Mesothelial cell of epicardium (in vitro differentiated cells): ENCODE measurements at regions not wholly inside any gene's neighbourhood (a gene's known extent, or its start where the extent isn't known, plus 50 kb on each side); places are given as distances from the start of the nearest gene placed in this dataset.

ENCODE experiments used
- DNase-seq, 2 experiments: peaks; one replicate each; pipeline ENCODE4 v3.0.0; 2021; ENCODE audit warnings: low spot score in 2 of 2; ENCODE audit not compliant: unreplicated experiment in 2 of 2
- H3K27ac Mint-ChIP-seq: 2 replicates; pipeline ENCODE4 v1.8.0; 2021; ENCODE audit warnings: mixed read lengths
- H3K27me3 Mint-ChIP-seq: 2 replicates; pipeline ENCODE4 v1.8.0; 2021; ENCODE audit warnings: low read depth, mixed read lengths
- H3K36me3 Mint-ChIP-seq: 2 replicates; pipeline ENCODE4 v1.8.0; 2021; ENCODE audit warnings: mixed read lengths
- H3K4me1 Mint-ChIP-seq: 2 replicates; pipeline ENCODE4 v1.8.0; 2021; ENCODE audit warnings: mixed read lengths
- H3K4me3 Mint-ChIP-seq: 2 replicates; pipeline ENCODE4 v1.8.0; 2021; ENCODE audit warnings: mild to moderate bottlenecking, moderate library complexity, mixed read lengths
- H3K9me3 Mint-ChIP-seq: 2 replicates; pipeline ENCODE4 v1.8.0; 2021; ENCODE audit warnings: mixed read lengths
- TF ChIP-seq, protein P1 (sequence below): fragments of 200-600 bp; sonication (generic); IDR thresholded peaks from one replicate; pipeline ENCODE4 v1.5.0; 2021; ENCODE audit warnings: antibody characterized with exemption; ENCODE audit not compliant: unreplicated experiment

GRCh38 chr22:48907591-48907990 lies 920.1 kb downstream of the BRD1 start:
- TF ChIP-seq, protein P1, sequence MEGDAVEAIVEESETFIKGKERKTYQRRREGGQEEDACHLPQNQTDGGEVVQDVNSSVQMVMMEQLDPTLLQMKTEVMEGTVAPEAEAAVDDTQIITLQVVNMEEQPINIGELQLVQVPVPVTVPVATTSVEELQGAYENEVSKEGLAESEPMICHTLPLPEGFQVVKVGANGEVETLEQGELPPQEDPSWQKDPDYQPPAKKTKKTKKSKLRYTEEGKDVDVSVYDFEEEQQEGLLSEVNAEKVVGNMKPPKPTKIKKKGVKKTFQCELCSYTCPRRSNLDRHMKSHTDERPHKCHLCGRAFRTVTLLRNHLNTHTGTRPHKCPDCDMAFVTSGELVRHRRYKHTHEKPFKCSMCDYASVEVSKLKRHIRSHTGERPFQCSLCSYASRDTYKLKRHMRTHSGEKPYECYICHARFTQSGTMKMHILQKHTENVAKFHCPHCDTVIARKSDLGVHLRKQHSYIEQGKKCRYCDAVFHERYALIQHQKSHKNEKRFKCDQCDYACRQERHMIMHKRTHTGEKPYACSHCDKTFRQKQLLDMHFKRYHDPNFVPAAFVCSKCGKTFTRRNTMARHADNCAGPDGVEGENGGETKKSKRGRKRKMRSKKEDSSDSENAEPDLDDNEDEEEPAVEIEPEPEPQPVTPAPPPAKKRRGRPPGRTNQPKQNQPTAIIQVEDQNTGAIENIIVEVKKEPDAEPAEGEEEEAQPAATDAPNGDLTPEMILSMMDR = no peak
- H3K4me3 Mint-ChIP-seq = no peak overlapping the region
- no peaks in the 10 kb centered on the region for H3K36me3 Mint-ChIP-seq
- peaks cover 33% of the 10 kb centered on the region for H3K27me3 Mint-ChIP-seq
- no peaks in the 10 kb centered on the region for H3K4me1 Mint-ChIP-seq
- DNase-seq = no peak
- no peak overlapping the region for H3K27ac Mint-ChIP-seq
- no peaks in the 10 kb centered on the region for H3K9me3 Mint-ChIP-seq

DNA sequence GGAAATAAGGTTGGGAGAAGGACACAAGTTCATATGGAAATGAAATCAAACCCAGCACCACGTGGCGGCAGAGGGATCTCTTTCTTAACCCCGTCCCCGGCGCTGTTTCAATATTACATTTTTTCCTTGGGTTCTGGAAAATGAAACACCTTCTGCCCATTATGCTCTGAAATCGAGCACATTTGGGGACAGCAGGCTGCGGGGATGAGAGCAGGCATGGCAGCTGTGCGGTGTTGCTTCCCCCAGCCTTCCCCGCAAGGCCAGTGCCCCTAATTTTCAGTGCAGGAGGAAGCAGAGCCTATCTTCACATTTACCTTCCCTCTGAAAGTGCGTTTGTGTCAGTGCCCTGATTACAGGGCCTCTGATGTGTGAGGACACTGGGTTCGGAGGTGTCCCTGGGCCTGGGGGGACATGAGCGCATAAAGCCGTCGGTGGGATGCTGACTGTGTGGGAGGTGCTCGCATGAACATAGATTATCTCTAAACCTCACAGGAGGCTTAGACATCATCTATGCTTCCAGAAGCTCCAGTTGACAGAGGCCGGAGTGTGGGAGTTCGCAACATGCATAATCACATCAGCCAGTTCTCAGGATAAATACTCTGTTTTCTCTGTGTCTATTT lies 921.3 kb downstream of the BRD1 start:
- Mint-ChIP-seq H3K4me1 (no peaks in the 10 kb centered on the region), H3K9me3 (no peaks in the 10 kb centered on the region), H3K27ac (no peak overlapping the region), H3K4me3 (no peak overlapping the region), H3K36me3 (no peaks in the 10 kb centered on the region), H3K27me3 (peaks cover 38% of the 10 kb centered on the region)
- DNase-seq = peak in 1 of 2 experiments; percentile 25
- TF ChIP-seq, protein P1 = no peak

GRCh38 chr22:48905206-48905975 lies 922.3 kb downstream of the BRD1 start:
- TF ChIP-seq, protein P1 = no peak
- H3K4me1 Mint-ChIP-seq = no peaks in the 10 kb centered on the region
- H3K9me3 Mint-ChIP-seq = no peaks in the 10 kb centered on the region
- peaks cover 37% of the 10 kb centered on the region for H3K27me3 Mint-ChIP-seq
- H3K27ac Mint-ChIP-seq = no peak overlapping the region
- H3K4me3 Mint-ChIP-seq = no peak overlapping the region
- H3K36me3 Mint-ChIP-seq = no peaks in the 10 kb centered on the region
- DNase-seq = peak in 1 of 2 experiments; percentile 25

DNA sequence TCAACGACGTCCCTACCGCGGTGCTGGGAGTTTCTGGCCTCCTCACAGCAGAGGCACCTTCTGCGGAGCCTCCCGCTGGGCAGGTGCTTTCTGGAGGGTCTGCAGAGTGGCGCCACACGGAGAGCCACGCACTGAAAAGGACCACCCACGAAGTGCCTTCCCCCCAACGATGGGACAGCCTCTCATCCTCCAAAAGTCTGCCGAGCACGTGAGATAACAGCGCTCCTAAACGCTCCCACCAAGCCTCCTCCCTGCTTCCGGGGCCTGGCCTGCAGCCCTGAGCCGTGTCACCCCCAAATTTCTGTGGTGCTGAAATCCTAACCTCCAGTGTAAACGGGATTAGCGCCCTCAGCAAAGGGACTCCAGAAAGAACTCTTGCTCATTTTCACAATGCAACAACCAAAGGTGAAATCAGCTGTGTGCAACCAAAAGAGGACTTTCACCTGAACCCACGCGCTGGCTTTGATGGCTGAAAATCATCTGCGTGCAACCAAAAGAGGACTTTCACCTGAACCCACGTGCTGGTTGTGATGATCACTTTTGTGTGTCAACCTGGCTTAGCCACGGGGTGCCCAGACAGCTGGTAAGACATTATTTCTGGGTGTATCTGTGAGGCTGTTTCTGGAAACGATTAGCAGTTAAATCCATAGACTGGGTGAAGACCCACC lies 924.6 kb downstream of the BRD1 start:
- peak in 1 of 2 experiments; percentile 20 for DNase-seq
- TF ChIP-seq, protein P1 = no peak
- H3K9me3 Mint-ChIP-seq = no peaks in the 10 kb centered on the region
- peaks cover 31% of the 10 kb centered on the region for H3K27me3 Mint-ChIP-seq
- no peaks in the 10 kb centered on the region for H3K36me3 Mint-ChIP-seq
- no peaks in the 10 kb centered on the region for H3K4me1 Mint-ChIP-seq
- no peak overlapping the region for H3K4me3 Mint-ChIP-seq
- no peak overlapping the region for H3K27ac Mint-ChIP-seq

- Mint-ChIP-seq H3K27ac (no peak overlapping the region), H3K9me3 (no peaks in the 10 kb centered on the region), H3K36me3 (no peaks in the 10 kb centered on the region), H3K4me3 (no peak overlapping the region), H3K27me3 (peaks cover 25% of the 10 kb centered on the region), H3K4me1 (no peaks in the 10 kb centered on the region)
- DNase-seq = peak in 1 of 2 experiments; percentile 35
- TF ChIP-seq, protein P1 = no peak
Observed at GRCh38 chr22:48902001-48902869, 925.4 kb downstream of the BRD1 start.
